Kidney (tissue), 13 donors: ENCODE measurements at regions not wholly inside any gene's neighbourhood (a gene's known extent, or its start where the extent isn't known, plus 50 kb on each side); places are given as distances from the start of the nearest gene placed in this dataset.

Source experiments
- DNase-seq, 5 donors: peaks; one replicate each; pipeline ENCODE4 v3.0.0-alpha.2; 2013 to 2020
- FAIRE-seq: peaks from 2 replicates; lab custom pipeline; 2012; peaks lifted over from hg19 to GRCh38; lab: Jason Lieb, UNC
- H3K27ac ChIP-seq, 2 donors: one replicate each; pipeline ENCODE4 v1.7.0; 2013; ENCODE audit warnings: low read depth in 2 of 2, low read length in 2 of 2, inconsistent platforms in 1 of 2
- H3K27me3 ChIP-seq: one replicate; pipeline ENCODE4 v1.7.1; 2013; ENCODE audit warnings: low read length, inconsistent platforms; ENCODE audit not compliant: control insufficient read depth, insufficient read depth
- H3K36me3 ChIP-seq, 3 donors: one replicate each; pipeline versions ENCODE4 v1.7.0 to v1.7.1; 2013; ENCODE audit warnings: low read length in 3 of 3, control low read depth in 1 of 3, inconsistent platforms in 1 of 3; ENCODE audit not compliant: insufficient read depth in 3 of 3, control insufficient read depth in 2 of 3
- H3K4me1 ChIP-seq, 3 donors: one replicate each; pipeline versions ENCODE4 v1.7.0 to v1.7.1; 2013; ENCODE audit warnings: low read length in 3 of 3, inconsistent platforms in 1 of 3, low read depth in 1 of 3; ENCODE audit not compliant: control insufficient read depth in 2 of 3, insufficient read depth in 2 of 3
- H3K4me3 ChIP-seq, 3 donors: one replicate each; pipeline versions ENCODE4 v1.7.0 to v1.8.1; 2013; ENCODE audit warnings: low read length in 3 of 3, control low read depth in 1 of 3, inconsistent platforms in 1 of 3
- H3K9ac ChIP-seq, 3 donors: one replicate each; pipeline versions ENCODE4 v1.7.0 to v1.7.1; 2013; ENCODE audit warnings: low read length in 3 of 3, control low read depth in 1 of 3, inconsistent platforms in 1 of 3
- H3K9me3 ChIP-seq, 3 donors: one replicate each; pipeline versions ENCODE4 v1.7.0 to v1.7.1; 2013; ENCODE audit warnings: low read length in 3 of 3, control low read depth in 1 of 3, inconsistent platforms in 1 of 3; ENCODE audit not compliant: control insufficient read depth in 2 of 3, insufficient read depth in 1 of 3
- intact Hi-C: fragments of 100-400 bp; cut with DNase I; formaldehyde crosslinking; loops from one replicate; pipeline ENCODE4 v1.11.1; 2022
- TF ChIP-seq, protein P1 (sequence below): IDR thresholded peaks from 3 replicates; pipeline ENCODE4 v1.5.1; 2012; ENCODE audit warnings: mild to moderate bottlenecking, moderate library complexity, borderline replicate concordance; ENCODE audit not compliant: insufficient read depth; ENCODE audit errors: extremely low read depth
- donor health status: control.
- donor health status: control.
- donor health status: control.
- donor health status: control.
- donor health status: control.
- donor health status: DM: yes; HTN: yes; CAD: no.
- donor health status: Normal renal cell carcinoma (clear cell type).

DNA sequence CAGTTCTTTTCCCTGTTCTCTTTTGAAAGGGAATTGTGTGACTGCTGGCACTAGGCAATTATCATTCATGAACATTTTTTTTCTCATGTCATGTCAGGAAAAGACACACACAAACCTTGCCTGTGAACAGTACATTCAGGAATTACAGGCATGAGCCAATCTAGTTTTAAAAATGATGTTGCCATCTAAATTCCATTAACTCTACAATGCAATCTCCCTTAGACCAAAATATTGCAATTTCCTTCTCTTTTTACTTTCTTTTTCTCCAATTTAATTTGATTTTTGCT lies 127.5 kb upstream of the STMND1 start:
- Histone ChIP-seq H3K9me3 (no peaks in the 10 kb centered on the region), H3K4me1 (no peaks in the 10 kb centered on the region), H3K36me3 (no peaks in the 10 kb centered on the region), H3K27me3 (no peaks in the 10 kb centered on the region), H3K27ac (no peak overlapping the region), H3K4me3 (no peak overlapping the region), H3K9ac (no peak overlapping the region)
- intact Hi-C loops, result no loop called here
- DNase-seq (no peak), FAIRE-seq (no peak)
- TF ChIP-seq, protein P1, sequence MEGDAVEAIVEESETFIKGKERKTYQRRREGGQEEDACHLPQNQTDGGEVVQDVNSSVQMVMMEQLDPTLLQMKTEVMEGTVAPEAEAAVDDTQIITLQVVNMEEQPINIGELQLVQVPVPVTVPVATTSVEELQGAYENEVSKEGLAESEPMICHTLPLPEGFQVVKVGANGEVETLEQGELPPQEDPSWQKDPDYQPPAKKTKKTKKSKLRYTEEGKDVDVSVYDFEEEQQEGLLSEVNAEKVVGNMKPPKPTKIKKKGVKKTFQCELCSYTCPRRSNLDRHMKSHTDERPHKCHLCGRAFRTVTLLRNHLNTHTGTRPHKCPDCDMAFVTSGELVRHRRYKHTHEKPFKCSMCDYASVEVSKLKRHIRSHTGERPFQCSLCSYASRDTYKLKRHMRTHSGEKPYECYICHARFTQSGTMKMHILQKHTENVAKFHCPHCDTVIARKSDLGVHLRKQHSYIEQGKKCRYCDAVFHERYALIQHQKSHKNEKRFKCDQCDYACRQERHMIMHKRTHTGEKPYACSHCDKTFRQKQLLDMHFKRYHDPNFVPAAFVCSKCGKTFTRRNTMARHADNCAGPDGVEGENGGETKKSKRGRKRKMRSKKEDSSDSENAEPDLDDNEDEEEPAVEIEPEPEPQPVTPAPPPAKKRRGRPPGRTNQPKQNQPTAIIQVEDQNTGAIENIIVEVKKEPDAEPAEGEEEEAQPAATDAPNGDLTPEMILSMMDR, result no peak

DNA sequence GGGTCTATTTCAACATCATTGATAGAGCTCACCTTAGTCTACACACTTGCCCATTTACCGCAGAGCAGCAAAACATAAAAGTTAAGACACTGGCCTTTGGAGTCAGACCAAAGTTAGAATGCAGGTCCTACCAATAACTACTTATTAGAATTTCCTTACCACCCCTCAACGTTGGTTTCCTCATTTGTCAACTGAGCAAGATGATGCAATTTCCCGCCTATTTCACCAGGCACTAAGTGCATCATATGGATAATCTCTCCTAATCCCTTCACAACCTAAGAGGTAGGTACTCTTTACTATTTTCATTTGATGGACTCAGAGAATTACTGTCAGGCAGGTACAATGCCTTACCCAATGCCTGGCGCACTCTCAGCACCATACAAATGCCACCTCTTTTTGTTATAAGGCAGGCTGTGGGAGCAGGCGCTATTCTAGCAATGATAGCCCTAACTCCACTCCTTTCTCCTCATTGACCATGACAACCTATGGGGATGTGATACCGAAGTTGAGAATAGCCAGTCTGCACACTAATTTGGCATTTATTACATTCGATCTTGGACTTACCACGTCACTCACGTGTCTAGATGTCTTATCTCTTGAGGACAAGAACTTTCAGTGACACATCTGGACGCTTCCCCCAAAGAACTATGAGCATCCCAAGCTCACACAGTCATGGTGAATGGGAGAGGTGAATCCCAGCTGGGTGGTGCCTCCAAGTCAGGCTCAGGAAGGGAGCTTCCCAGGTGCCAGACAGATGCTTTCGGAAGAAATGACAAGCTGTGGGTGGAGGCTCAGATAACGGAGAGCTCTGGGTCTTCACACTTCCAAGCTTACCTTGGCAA lies 128.1 kb upstream of the STMND1 start:
- no peak for DNase-seq
- intact Hi-C loops, result no loop called here
- Histone ChIP-seq H3K27ac (no peak overlapping the region), H3K36me3 (no peaks in the 10 kb centered on the region), H3K9ac (no peak overlapping the region), H3K9me3 (no peaks in the 10 kb centered on the region), H3K4me1 (no peaks in the 10 kb centered on the region), H3K27me3 (no peaks in the 10 kb centered on the region), H3K4me3 (no peak overlapping the region)
- TF ChIP-seq, protein P1, result no peak
- no peak for FAIRE-seq

DNA sequence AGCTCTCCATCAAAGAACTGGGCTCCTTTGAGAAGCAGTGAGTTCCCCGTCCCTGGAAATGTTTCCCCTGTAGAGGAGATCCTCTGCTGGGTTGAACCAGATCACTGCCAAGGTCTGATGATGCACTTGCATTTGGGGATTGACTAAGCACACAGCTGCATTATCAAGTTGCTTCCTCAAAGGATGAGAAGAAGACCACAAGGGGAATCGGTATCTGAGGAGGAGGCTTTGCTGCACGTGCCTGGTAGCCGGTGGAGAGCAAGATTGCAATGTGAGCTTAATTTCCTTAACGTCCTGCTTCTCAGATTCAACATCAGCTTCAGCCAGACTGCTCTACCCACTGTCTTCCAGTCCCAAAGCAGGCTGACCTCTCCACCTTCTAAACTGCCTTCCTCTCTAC lies 128.8 kb upstream of the STMND1 start:
- Histone ChIP-seq H3K4me3 (no peak overlapping the region), H3K27ac (no peak overlapping the region), H3K27me3 (no peaks in the 10 kb centered on the region), H3K9me3 (no peaks in the 10 kb centered on the region), H3K9ac (no peak overlapping the region), H3K4me1 (no peaks in the 10 kb centered on the region), H3K36me3 (no peaks in the 10 kb centered on the region)
- TF ChIP-seq, protein P1, result no peak
- intact Hi-C loops, result no loop called here
- DNase-seq (no peak), FAIRE-seq (no peak)

DNA sequence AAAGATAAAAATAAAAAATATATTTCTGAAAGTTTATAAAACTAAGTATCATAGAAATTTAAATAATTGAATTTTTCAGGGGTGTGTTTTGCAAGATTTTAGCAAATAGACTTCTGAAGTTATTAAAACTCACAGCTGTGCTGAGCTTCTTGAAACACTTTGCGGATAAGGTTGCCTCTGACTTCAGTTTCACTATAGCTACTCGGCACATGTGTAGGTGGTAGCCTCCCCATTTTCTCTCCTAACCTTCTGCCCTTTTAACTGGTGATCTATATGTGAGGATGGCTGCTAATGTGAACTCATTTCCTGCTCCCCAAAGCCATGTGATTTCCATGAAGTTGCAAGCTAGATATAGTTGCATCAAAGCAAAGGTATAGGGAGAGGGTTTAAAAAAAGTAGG lies 129.3 kb upstream of the STMND1 start:
- no peaks in the 10 kb centered on the region for H3K4me1 ChIP-seq
- no peak overlapping the region for H3K4me3 ChIP-seq
- no peak for FAIRE-seq
- H3K27ac ChIP-seq, result no peak overlapping the region
- no peak for DNase-seq
- H3K9ac ChIP-seq, result no peak overlapping the region
- intact Hi-C loops, result no loop called here
- H3K36me3 ChIP-seq, result no peaks in the 10 kb centered on the region
- H3K27me3 ChIP-seq, result no peaks in the 10 kb centered on the region
- no peaks in the 10 kb centered on the region for H3K9me3 ChIP-seq
- TF ChIP-seq, protein P1, result no peak
